GM18511 (cell line): ENCODE measurements at regions not wholly inside any gene's neighbourhood (a gene's known extent, or its start where the extent isn't known, plus 50 kb on each side); places are given as distances from the start of the nearest gene placed in this dataset.

Experiments
- ATAC-seq: cut with Tn5 transposase; IDR thresholded peaks from one replicate; pipeline ENCODE4 v1.9.1; 2021; ENCODE audit warnings: mild to moderate bottlenecking, moderate library complexity; ENCODE audit not compliant: unreplicated experiment

DNA sequence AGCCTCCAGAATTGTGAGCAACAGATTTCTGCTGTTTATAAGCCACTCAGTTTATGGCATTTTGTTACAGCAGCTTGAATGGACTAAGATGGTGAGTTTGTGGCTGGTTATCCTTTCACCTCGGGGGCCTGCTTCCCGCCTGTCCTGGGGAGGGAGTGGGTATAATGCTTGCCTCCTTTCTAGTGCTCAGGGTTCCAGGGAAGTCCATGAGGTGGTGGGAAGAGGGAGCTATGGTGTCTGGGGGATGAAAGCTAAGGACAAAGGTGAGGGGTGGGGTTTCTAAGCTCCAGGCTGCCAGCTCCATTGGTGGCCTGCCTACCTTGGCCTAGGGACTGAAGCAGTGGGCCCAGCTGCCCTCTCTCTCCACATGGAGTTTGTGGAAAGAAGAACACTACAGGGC is 50.2 kb upstream of the SDK2 start:
- ATAC-seq, result no peak

DNA sequence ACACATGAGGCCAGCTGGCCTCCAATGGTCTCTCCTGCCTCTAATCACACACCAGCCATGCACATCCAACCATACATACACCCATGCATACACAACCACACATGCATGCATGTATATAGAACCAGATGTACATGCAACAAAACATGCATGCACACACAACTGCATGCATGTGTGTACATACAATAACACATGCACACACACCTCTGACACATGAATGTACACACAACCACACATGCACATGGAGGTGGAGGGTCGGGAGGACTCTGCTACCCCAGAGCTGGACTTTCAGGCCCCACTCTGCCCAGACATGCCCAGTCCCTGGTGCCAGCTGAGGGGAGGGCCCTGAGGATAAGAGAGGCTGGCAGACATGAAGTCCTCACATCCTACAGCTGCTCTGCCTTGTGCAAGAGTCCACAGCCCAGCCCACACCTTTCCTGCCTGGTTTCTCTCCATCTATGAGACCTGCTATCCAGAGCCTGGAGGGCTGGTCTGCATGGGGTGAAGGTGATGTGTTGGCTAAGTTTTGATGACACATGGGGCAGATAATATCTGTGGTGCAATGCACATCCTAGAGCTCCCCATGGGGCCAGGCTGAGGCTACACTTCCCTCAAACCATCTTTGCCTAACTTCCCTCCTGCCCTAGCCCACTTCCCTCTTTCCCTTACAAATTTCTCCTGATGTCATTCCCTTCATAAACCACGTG is 50.9 kb upstream of the SDK2 start:
- no peak for ATAC-seq

DNA sequence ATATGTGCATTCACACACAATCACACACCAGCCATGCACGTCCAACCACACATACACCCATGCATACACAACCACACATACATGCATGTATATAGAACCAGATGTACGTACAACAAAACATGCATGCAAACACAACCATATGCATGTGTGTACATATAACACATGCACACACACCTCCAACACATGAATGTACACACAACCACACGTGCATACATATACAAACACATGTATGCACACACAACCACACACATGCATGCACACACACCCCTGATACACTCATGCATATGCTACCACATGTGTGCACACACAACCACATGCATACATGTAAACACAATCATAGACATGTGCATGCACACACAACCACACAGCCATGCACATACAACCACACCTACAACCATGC is 52.0 kb upstream of the SDK2 start:
- no peak for ATAC-seq

DNA sequence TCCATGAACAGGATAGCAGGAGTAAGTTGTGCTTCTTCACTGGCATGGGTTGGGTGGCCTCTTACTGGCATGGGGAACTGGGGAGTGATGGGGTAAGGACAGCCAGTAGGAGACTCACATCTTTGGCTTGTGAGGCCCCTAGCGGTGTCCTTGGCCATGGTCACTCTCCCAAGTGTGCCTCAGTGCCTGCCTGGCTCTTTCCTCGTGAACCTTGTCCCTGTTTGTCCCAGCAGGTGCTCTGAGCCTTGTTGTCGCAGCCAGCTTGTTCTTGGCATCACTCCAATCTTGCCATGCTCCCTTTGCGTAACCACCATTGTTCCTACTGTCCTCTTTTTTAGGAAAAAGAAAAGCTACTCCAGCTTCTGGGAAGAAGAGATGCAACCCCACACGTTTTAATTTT is 53.6 kb upstream of the SDK2 start:
- no peak for ATAC-seq

DNA sequence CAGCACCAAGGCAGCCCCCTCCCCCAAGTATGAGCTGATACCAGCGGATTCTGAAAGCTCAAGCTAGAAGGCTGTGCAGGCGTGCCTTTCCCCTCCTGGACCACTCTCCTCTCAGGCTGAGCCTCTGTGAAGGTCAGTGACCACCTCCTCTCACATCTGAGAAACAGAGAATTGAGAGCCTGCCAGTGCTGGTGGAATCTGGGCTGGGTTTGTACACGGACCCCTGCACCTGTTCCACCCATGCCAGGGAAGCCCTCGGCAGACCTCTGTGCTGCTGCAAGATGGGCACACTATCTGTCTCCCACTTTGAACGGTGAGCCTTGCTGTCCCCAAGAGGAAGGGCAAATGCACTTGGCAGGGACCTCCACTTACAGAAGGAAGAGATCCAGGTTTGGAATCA is 54.7 kb upstream of the SDK2 start:
- no peak for ATAC-seq

DNA sequence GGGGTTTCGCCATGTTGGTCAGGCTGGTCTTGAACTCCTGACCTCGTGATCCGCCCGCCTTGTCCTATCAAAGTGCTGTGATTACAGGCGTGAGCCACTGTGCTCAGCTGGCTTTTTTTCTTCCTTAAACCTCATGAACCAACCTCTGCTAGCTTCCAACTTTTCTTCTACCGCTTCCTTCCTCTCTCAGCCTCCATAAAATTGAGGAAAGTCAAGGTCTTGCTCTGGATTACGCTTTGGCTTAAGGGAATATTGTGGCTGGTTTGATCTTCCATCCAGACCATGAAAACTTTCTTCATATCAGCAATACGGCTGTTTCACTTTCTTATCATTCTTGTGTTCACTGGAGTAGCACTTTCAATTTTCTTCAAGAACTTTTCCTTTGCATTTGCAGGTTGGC is 57.5 kb upstream of the SDK2 start:
- no peak for ATAC-seq

DNA sequence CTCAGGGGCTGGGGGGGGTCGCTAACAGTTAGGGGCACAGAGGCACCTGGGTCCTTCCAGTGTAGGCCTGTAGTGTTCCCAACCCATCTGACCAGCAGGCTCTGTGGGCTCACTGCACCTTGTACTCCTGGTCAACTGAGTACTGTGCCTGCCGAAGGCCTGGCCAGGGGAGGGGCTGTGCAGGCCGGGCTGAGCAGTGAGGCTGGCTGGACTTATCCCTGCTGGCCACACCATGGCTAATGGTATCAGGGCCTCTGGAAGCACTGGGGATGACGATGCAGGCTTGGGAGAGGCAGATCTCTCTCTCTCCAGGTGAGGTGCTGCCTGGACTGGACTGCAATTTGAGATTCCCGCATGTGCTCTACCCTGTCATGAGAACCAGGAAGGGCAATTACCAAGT is 58.9 kb upstream of the SDK2 start:
- no peak for ATAC-seq

DNA sequence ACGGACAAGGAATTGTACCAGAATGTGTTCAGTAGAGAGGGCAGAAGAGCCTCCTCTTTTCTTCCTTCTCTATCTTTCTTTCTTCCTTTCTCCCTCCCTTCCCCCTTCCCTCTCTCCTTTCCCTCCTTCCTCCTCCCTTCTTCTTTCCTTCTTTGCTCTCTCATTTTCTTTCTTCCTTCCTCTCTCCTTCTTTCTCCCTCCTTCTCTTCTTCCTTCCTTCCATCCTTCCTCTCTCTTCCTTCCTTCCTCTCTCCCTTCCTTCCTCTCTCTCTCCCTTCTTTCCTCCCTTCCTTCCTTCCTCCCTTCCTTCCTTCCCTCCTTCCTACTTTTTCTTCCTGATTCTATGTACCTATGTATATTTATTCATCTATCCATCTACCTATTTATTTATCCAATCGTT is 59.7 kb upstream of the SDK2 start:
- no peak for ATAC-seq

DNA sequence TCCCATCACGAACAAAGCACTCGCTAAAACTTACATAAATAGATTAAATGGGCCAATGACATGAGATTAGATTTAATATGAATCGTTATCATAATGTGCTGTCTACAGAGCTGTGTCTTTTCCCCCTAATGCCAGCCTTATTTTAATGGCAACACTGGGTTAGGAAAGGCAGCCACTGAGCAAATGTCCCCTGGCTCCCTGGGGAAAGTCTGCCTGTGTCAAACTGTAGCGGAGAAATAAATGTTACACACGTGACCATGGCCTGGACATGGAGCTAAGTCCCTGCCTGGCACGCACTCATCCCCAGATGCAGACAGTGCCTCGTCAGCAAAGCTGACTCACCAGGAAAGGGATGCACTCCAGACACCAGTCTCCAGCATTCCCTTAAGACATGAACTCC is 61.3 kb upstream of the SDK2 start:
- no peak for ATAC-seq

DNA sequence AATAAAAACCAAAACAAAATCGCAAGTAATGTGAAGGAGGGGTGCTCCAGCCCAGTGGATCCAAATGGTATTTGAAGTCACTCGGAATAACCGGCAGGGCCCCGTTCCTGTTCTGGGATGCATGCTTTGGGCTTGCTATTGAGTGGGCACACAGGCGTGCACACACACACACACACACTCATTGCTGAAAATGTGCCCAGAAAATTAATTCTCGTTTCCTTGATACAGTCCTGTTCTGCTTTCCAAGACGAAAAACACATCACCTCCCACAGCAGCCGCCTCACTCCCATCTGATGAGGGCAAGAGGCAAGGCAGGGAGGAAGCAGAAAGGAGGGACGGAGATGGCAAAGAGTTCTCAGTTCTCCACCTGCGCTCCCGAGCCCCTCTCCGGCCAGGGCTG is 62.2 kb upstream of the SDK2 start:
- no peak for ATAC-seq

DNA sequence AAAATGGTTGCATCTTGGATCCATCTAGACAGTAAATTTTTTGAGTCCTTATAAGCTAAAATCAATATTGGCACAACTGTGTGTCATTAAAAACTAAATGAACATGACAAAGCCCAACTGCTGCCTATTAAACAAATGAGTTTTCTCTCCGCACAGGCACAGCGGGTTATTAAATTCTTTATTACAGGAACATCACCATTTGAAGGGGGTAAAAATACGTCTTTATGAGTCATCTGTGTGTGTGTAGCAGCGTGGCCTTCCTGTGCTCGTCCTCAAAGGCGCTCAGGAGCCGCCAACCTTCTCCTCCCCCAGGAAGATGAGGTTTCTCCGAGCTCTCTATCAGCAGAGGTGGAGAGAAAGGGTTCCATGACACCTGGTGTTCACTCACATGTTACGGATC is 62.6 kb upstream of the SDK2 start:
- no peak for ATAC-seq

DNA sequence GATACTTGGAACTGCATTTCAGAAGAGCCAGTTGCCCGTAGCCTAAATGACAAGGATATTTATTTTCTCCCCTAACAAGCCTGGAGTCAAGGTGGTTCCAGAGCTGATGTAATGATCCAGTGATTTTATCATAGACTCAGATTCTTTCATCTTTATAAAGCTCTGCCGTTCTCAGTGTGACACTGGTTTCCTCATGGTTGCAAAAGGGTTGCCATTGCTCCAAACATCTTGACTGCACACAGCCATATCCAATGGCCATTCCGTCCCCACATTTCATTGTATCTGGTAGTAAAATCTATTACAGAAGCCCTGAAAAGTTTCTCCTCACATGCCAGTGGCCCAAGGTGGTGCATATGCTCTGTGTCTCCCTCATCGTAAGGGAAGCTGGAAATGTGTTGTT is 63.1 kb upstream of the SDK2 start:
- ATAC-seq, result no peak

DNA sequence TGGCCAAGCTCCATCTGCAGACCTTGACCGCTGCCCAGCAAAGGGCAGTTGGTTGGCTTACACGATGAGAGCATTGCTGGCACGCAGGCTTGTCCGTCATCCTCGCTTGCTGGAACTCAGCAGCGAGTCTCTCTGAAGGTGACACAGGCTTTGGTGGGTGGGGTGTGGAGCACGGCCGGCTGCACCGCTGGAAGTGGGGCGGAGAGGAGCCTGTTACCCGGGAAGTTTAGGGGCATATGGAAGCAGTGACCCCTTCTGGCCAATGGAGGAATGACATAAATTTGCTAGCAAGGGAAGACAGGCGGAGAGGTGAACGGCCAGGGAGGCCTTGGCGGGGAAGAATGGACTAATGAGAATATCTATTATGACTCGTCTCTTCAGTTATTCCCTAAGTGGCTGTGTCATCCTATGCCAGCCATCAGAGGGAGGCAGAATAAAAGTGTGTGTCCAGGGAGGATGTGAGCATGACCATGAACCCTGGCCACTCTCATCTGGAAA is 65.9 kb upstream of the SDK2 start:
- no peak for ATAC-seq

DNA sequence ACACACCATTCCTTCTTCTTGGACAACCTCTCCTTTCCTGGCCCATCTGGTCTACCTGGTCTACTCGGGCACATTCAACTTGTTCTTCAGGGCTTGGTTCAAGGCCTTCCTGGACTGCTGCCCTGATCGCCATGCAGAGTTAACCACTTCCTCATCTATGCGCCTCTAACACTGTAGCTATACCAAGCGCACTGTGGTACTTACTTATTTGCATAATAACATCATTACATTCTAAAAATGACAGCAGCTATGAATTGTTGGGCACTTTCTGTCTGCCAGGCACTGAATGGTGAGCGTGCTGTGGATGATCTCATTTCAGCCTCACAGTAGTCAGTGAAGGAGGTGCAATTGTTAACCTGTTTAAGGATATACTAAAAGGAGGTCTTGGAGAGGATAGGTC is 66.9 kb upstream of the SDK2 start:
- peak; percentile 90 for ATAC-seq

DNA sequence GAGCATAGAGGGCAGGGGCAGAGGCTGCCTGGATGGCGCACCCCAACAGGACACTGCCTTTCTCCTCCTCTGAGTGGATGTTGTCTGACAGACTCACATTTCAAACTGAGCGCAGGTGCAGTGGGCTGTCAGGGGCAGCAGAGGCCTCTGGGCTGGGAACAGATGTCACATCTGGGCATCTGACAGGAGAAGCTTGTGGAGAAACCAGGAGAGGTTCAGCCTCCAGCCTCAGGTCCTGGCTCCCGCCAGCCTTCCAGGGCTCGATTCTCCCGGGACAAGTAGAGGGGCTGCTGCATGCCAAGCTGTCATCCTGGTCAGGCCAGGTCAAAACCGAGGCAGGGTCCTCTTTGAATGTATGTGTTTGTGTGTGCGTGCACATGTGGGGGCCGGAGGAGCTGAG is 67.7 kb upstream of the SDK2 start:
- no peak for ATAC-seq

DNA sequence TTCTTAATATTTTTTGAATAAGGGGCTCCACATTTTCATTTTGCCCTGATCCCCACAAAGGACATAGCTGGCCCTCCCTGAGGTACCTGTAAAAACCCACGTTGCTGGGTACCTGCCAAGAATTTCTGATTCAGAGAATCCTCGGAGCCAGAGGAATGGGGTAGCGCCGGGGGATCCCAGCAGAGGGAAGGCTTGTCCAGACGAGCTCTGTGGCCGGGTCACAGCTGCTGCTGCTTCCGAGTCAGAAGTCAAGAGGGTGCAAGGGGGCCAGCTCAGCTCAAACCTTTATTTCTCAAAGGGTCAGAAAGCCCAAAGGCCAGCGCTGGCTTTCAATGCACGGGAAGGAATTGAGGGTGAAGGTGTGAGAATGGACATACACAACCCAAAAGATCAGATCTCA is 68.9 kb upstream of the SDK2 start:
- ATAC-seq, result no peak

DNA sequence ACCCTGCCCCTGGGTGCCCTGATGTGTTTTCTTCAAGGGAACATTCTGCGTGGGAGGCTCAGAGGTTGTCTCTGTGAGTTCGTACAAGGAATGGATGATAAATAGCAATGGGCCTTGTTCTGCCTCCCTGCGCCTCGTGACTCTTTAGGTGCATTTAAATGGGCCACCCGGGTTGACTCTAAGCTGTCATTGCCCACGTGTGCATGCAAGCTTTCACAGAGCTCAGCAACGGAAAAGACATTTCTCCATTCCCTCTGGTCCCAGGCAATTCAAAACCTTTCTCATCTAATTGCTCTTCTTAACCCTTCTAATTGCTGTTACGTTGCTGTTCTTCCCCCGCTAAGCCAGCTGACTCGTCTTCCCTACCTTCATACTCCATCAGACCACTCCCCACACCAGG is 71.5 kb upstream of the SDK2 start:
- no peak for ATAC-seq

DNA sequence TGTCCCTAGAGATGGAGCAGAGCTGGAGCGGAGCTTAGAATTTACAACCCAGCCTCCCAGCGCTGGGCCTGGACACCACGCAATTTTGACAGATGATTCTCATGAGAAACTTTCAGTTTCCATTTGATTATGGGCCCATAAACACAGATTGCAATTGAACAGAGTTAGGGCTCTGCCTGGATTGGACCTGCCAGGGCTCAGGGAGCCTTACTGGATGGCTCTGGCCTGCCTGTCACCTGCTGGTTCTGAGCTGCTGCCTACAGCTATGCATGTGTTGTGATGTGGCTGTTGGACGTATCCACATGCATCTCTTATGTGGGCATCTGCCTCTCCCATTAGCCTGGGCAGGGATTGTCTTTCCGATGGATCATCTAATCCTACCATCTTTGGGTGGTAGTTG is 73.4 kb upstream of the SDK2 start:
- no peak for ATAC-seq

DNA sequence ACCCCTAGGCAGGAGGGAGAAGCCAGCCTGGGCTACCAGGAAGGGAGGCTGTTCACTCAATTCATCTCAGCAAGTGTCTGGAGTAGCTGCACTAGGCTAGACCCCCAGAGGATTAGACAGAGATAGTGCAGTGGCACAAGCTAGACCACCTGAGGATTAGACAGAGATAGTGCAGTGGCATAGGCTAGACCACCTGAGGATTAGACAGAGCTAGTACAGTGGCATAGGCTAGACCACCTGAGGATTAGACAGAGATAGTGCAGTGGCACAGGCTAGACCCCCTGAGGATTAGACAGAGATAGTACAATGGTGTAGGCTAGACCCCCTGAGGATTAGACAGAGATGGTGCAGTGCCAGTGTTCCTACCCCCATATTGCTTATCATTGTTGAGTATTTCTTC is 74.1 kb upstream of the SDK2 start:
- ATAC-seq, result no peak

DNA sequence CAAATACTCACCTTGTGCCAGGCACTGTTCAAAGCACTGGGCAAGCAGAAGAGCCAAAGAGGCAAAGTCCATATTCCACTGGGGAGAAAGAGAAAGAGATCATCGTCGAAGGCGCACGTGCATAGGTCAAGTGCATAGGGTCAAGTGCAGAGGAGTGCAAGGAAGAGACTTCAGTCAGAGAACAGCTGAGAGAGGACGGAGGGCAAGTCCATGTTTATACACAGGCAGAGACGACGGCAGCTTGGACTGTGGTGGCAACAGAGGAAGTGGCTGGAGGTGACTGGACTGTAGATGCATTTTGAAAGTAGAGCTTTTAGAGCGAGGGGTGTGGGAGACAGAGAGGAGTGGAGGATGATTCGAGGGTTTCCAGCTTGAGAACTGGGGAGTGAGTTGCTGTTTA is 74.7 kb upstream of the SDK2 start:
- ATAC-seq, result no peak

DNA sequence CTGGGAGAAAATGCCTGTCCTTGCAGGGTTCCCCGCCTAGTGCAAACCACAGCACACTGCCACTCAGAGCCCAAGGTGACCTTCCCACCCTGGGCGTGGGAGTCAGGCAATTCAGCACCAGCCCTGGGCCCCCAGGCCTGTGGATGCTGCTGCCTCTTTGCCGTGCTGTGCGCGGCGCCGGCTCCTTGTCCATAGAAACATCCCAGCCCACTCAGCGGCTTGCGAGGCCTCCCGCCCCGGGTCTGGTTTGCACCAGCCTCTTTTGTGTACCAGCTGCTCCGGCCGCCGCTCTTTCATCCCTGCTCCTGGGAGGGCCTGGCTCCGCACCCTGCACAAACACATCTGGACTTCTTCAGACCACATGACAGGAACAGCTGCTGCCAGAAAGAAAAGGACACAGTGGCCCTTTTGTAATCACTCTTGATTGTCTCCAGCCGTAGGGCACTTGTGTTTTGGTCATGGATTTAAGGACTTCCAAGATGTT is 75.4 kb upstream of the SDK2 start:
- no peak for ATAC-seq

DNA sequence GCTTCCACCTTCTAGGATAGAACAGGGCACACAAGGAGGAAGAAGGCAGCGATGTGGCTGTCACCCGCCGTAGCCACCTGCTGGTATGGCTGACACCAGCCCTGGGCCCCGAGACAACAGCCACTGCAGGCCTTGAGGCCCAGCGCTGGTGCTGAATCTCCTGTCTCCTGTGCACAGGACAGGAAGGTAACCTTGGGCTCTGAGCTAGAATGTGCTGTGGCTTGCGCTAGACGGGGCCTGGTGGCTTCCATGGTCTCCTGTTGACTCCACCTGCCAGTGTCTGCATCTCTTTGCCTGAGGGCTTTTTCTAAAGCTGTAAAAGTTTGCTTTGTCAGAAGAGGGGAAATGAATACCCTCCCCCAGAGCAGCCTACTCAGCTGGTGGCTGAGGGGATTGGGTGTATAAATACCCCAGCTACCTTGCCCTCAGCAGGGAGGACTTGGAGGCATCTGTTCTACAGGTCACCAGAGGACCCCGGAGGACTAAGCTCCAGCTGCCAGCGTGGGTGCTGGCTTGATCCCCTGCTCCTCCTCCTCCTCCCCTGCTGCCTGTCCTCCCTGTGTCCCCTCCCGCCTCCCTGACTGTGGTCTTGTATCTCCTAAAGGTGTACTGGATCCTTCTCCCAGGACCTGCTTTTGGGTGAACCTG is 76.1 kb upstream of the SDK2 start:
- no peak for ATAC-seq

DNA sequence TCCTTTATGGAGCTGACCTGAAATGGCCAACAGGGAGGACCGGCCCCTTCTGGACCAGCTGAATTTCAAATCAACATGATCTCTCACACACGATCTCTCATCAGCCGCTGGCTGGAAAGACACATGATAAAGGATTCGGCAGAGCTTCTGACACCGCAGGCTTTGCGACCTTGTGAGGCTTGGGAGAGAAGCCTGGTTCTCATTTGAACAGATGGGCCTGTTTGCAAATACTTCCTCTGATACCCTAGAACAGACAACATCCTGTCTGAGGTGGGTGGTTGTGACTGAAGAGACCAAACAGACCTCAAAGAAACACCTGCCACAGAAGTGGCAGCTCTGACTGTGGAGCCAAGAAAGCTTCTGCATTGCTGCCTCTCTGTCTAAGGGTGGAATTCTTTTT is 77.9 kb upstream of the SDK2 start:
- ATAC-seq, result no peak
